Keratinocyte (primary cell): ENCODE measurements at regions not wholly inside any gene's neighbourhood (a gene's known extent, or its start where the extent isn't known, plus 50 kb on each side); places are given as distances from the start of the nearest gene placed in this dataset.

Source experiments
- DNase-seq: peaks from one replicate; pipeline ENCODE4 v3.0.0-alpha.2; 2011; ENCODE audit warnings: low read depth, missing footprints, low spot score
- FAIRE-seq: peaks from 2 replicates; lab custom pipeline; 2011; peaks lifted over from hg19 to GRCh38; lab: Jason Lieb, UNC
- H2AFZ ChIP-seq: 2 replicates; pipeline ENCODE4 v1.6.0; 2012; ENCODE audit warnings: low read length, control low read depth, inconsistent platforms; ENCODE audit not compliant: control insufficient read depth
- H3K27ac ChIP-seq: 2 replicates; pipeline ENCODE4 v1.5.1; 2011; ENCODE audit warnings: low read length; ENCODE audit not compliant: control insufficient read depth, insufficient read depth
- H3K27me3 ChIP-seq: 3 replicates; pipeline ENCODE4 v1.6.0; 2011; ENCODE audit warnings: low read length; ENCODE audit not compliant: control insufficient read depth, insufficient read depth; ENCODE audit errors: extremely low read depth
- H3K36me3 ChIP-seq, 2 experiments: 2 replicates in 1 of 2; 3 replicates in 1 of 2; pipeline ENCODE4 v1.5.1; 2011; ENCODE audit warnings: low read length in 2 of 2, mild to moderate bottlenecking in 1 of 2; ENCODE audit not compliant: control insufficient read depth in 2 of 2, insufficient read depth in 2 of 2; ENCODE audit errors: extremely low read depth in 1 of 2
- H3K4me1 ChIP-seq: 3 replicates; pipeline ENCODE4 v1.5.1; 2011; ENCODE audit warnings: low read length; ENCODE audit not compliant: control insufficient read depth, insufficient read depth; ENCODE audit errors: extremely low read depth
- H3K4me2 ChIP-seq: 3 replicates; pipeline ENCODE4 v1.6.0; 2011; ENCODE audit warnings: low read depth, low read length; ENCODE audit not compliant: control insufficient read depth, insufficient read depth; ENCODE audit errors: extremely low read depth
- H3K4me3 ChIP-seq, 3 experiments: fragments of 200-600 bp in 1 of 3; sonication (generic) in 1 of 3; 2 replicates in 2 of 3; 3 replicates in 1 of 3; pipeline ENCODE4 v1.5.1; 2011 to 2016; ENCODE audit warnings: low read length in 3 of 3, mild to moderate bottlenecking in 3 of 3, control low read depth in 2 of 3, inconsistent platforms in 1 of 3, low read depth in 1 of 3, mixed read lengths in 1 of 3, mixed run types in 1 of 3, moderate library complexity in 1 of 3; ENCODE audit not compliant: control insufficient read depth in 2 of 3, insufficient read depth in 2 of 3; ENCODE audit errors: extremely low read depth in 1 of 3
- H3K79me2 ChIP-seq: 2 replicates; pipeline ENCODE4 v1.6.0; 2012; ENCODE audit warnings: low read length; ENCODE audit not compliant: control insufficient read depth, insufficient read depth
- H3K9ac ChIP-seq: 3 replicates; pipeline ENCODE4 v1.6.0; 2011; ENCODE audit warnings: low read length; ENCODE audit not compliant: control insufficient read depth, insufficient read depth; ENCODE audit errors: extremely low read depth
- H3K9me1 ChIP-seq: 3 replicates; pipeline ENCODE4 v1.6.0; 2011; ENCODE audit warnings: low read length; ENCODE audit not compliant: control insufficient read depth, insufficient read depth; ENCODE audit errors: extremely low read depth
- H3K9me3 ChIP-seq: 2 replicates; pipeline ENCODE4 v1.5.1; 2012; ENCODE audit warnings: low read depth, low read length; ENCODE audit not compliant: control insufficient read depth
- H4K20me1 ChIP-seq: 3 replicates; pipeline ENCODE4 v1.6.0; 2011; ENCODE audit warnings: low read length; ENCODE audit not compliant: control insufficient read depth, insufficient read depth; ENCODE audit errors: extremely low read depth
- EZH2 ChIP-seq: IDR thresholded peaks from one replicate; pipeline ENCODE4 v1.6.1; 2012; ENCODE audit warnings: inconsistent platforms, mild to moderate bottlenecking, low read length, moderate library complexity
- dilution Hi-C: fragments of 300-500 bp; cut with MboI; formaldehyde crosslinking; loops from one replicate; pipeline ENCODE4 v1.7.0; 2020; ENCODE audit warnings: low sequenced_read_pairs; ENCODE audit not compliant: extremely low pct_ligation_motif_present
- TF ChIP-seq, protein P1 (sequence below), 3 experiments: IDR thresholded peaks in 1 of 3; conservative IDR thresholded peaks in 1 of 3; optimal IDR thresholded peaks in 1 of 3; 2 replicates in 2 of 3; 3 replicates in 1 of 3; pipeline versions ENCODE3 to v1.5.1; 2011; ENCODE audit warnings: low read length in 3 of 3, mild to moderate bottlenecking in 3 of 3, moderate library complexity in 2 of 3, control low read depth in 1 of 3, inconsistent platforms in 1 of 3; ENCODE audit not compliant: insufficient read depth in 2 of 3; ENCODE audit errors: extremely low read depth in 1 of 3

GRCh38 chr7:22664988-22665798 lies 61.8 kb upstream of the IL6 start:
- no peak overlapping the region for H3K9ac ChIP-seq
- no peaks in the 10 kb centered on the region for H4K20me1 ChIP-seq
- H3K27ac ChIP-seq = no peak overlapping the region
- no peaks in the 10 kb centered on the region for H3K36me3 ChIP-seq
- no peaks in the 10 kb centered on the region for H3K27me3 ChIP-seq
- H3K9me1 ChIP-seq = no peaks in the 10 kb centered on the region
- FAIRE-seq (no peak), DNase-seq (no peak)
- no peak overlapping the region for H3K4me3 ChIP-seq
- H3K79me2 ChIP-seq = no peaks in the 10 kb centered on the region
- peaks cover 32% of the 10 kb centered on the region for H3K4me1 ChIP-seq
- no peaks in the 10 kb centered on the region for H3K9me3 ChIP-seq
- H2AFZ ChIP-seq = no peak overlapping the region
- no peak overlapping the region for H3K4me2 ChIP-seq
- dilution Hi-C loops = no loop called here
- TF ChIP-seq EZH2 = no peak
- TF ChIP-seq, protein P1, sequence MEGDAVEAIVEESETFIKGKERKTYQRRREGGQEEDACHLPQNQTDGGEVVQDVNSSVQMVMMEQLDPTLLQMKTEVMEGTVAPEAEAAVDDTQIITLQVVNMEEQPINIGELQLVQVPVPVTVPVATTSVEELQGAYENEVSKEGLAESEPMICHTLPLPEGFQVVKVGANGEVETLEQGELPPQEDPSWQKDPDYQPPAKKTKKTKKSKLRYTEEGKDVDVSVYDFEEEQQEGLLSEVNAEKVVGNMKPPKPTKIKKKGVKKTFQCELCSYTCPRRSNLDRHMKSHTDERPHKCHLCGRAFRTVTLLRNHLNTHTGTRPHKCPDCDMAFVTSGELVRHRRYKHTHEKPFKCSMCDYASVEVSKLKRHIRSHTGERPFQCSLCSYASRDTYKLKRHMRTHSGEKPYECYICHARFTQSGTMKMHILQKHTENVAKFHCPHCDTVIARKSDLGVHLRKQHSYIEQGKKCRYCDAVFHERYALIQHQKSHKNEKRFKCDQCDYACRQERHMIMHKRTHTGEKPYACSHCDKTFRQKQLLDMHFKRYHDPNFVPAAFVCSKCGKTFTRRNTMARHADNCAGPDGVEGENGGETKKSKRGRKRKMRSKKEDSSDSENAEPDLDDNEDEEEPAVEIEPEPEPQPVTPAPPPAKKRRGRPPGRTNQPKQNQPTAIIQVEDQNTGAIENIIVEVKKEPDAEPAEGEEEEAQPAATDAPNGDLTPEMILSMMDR (optimal IDR thresholded peaks at IDR 0.05 in 1 of 3, IDR thresholded peaks at IDR 0.05 in 1 of 3, conservative IDR thresholded peaks at IDR 0.05 in 1 of 3; ENCODE audit: extremely low read depth in 1 of 3, insufficient read depth in 2 of 3, low read length in 3 of 3) = no peak

DNA sequence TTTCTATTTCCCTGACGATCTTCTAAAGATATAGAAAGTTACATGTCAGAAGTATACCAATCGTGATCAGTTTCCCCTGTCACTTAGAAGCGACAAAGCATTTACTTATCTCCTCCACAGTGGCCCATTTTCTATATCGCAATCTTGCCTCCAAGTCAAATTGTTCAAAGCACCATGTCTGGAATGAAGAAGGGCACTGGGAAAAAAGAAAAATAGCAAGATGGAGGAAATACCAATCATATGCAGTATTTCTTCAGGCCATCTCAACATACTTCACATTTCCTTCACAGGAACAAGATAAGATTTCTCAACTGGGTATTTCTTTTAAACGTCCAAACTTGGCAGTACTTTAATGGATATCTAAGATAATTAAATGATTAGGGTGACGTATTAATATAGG lies 63.3 kb upstream of the IL6 start:
- Histone ChIP-seq H3K9ac (no peak overlapping the region), H3K27ac (no peak overlapping the region), H3K36me3 (no peaks in the 10 kb centered on the region), H4K20me1 (no peaks in the 10 kb centered on the region), H3K9me1 (no peaks in the 10 kb centered on the region), H2AFZ (no peak overlapping the region), H3K4me2 (no peak overlapping the region), H3K27me3 (no peaks in the 10 kb centered on the region), H3K4me1 (peaks cover 28% of the 10 kb centered on the region), H3K4me3 (no peak overlapping the region), H3K79me2 (no peaks in the 10 kb centered on the region), H3K9me3 (no peaks in the 10 kb centered on the region)
- FAIRE-seq = no peak
- dilution Hi-C loops = no loop called here
- no peak for TF ChIP-seq EZH2
- TF ChIP-seq, protein P1 (optimal IDR thresholded peaks at IDR 0.05 in 1 of 3, IDR thresholded peaks at IDR 0.05 in 1 of 3, conservative IDR thresholded peaks at IDR 0.05 in 1 of 3; ENCODE audit: extremely low read depth in 1 of 3, insufficient read depth in 2 of 3, low read length in 3 of 3) = no peak
- no peak for DNase-seq
